ENCODE measurements at regions not wholly inside any gene's neighbourhood (a gene's known extent, or its start where the extent isn't known, plus 50 kb on each side); places are given as distances from the start of the nearest gene placed in this dataset.
"Not testable (repeated sequence)": the region's sequence is repeated elsewhere in the genome, so short reads cannot be mapped to it uniquely, and the experiment has no call there.

GRCh38 chr9:43119978-43120377, 936.5 kb downstream of the SPATA31A6 start:
- not testable (repeated sequence) for TF ChIP-seq CTCF (conservative IDR thresholded peaks at IDR 0.05; ENCODE audit: low read depth, low read length); POLR2A (IDR thresholded peaks at IDR 0.05; ENCODE audit: low read depth, low read length); NFE2L2 (IDR thresholded peaks at IDR 0.05; ENCODE audit: low read depth, low read length); CEBPB (IDR thresholded peaks at IDR 0.05; ENCODE audit: low read depth, low read length); CHD1 (IDR thresholded peaks at IDR 0.05; ENCODE audit: low read depth, low read length)
